ENCODE measurements at regions not wholly inside any gene's neighbourhood (a gene's known extent, or its start where the extent isn't known, plus 50 kb on each side); places are given as distances from the start of the nearest gene placed in this dataset.

DNA sequence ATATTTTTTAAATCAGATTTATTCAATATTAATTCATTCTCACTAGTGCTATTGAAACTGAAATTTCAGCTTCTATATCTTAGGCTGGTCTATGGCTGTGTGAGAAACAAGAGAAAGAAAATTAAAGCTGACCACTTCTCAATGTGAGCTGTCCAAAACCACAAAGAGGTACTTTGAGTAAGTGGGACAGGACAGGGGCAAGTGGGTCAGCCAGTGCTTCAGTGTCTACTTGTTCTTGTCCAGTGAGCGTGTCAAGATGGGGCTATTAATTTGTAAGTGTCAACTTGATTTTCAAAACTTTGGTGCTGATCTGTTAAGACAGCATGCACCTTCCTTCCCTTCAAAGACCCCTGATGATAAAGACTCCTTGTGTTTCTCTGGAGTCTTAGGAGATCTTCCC lies 533.9 kb downstream of the PLPP3 start:
- Histone ChIP-seq H3K4me1 (no peaks in the 10 kb centered on the region), H3K9me3 (no peaks in the 10 kb centered on the region), H3K36me3 (no peaks in the 10 kb centered on the region), H3K27me3 (no peaks in the 10 kb centered on the region), H3K4me3 (no peak overlapping the region), H3K27ac (no peak overlapping the region)
- intact Hi-C loops (cut with DNase I; ENCODE audit: low total_unique reads) = no loop called here
- WGBS, 2 donors (ENCODE audit: low coverage in 1 of 2) = 89% methylated on average over 1 of the region's 1 CpG; no CpG with 5 or more reads in 1 of the 2 donors
- TF ChIP-seq POLR2AphosphoS5 (IDR thresholded peaks at IDR 0.05) (no peak), POLR2A (IDR thresholded peaks at IDR 0.05) (no peak), EP300 (IDR thresholded peaks at IDR 0.05; ENCODE audit: low read depth) (no peak), CTCF (IDR thresholded peaks at IDR 0.05) (no peak)
- in situ Hi-C loops (cut with MboI; ENCODE audit: low pct_ligation_motif_present in 1 of 4, low pct_unique_long_range_greater_than_20kb in 1 of 4, low sequenced_read_pairs in 3 of 4) = no loop called here
- DNase-seq = no peak

DNA sequence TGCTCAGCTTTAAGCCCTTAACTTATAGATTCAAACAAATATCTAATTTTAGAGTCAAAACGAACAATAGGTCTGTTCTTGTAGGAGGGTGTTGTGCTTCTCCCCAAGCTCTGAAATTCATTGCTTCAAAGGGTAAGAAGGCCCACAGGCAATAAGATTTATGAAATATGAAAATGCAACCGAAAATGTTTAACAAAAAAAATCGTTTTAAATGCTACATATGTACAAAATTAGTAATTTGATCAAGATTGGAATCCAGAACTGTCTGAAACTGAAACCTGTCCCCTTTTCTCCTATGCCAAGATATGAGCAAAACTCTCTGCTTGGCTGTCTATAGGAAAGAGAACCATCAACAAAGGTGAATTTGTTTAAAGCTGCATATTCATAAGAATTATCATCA lies 534.3 kb downstream of the PLPP3 start:
- Histone ChIP-seq H3K27ac (no peak overlapping the region), H3K4me3 (no peak overlapping the region), H3K9me3 (no peaks in the 10 kb centered on the region), H3K4me1 (no peaks in the 10 kb centered on the region), H3K27me3 (no peaks in the 10 kb centered on the region), H3K36me3 (no peaks in the 10 kb centered on the region)
- in situ Hi-C loops (cut with MboI; ENCODE audit: low pct_ligation_motif_present in 1 of 4, low pct_unique_long_range_greater_than_20kb in 1 of 4, low sequenced_read_pairs in 3 of 4) (no loop called here), intact Hi-C loops (cut with DNase I; ENCODE audit: low total_unique reads) (no loop called here)
- TF ChIP-seq CTCF (IDR thresholded peaks at IDR 0.05) = no peak
- TF ChIP-seq POLR2A (IDR thresholded peaks at IDR 0.05) = no peak
- no peak for TF ChIP-seq EP300 (IDR thresholded peaks at IDR 0.05; ENCODE audit: low read depth)
- no peak for TF ChIP-seq POLR2AphosphoS5 (IDR thresholded peaks at IDR 0.05)
- 58 to 62% methylated on average over 3 of the region's 3 CpGs for WGBS, 2 donors (ENCODE audit: low coverage in 1 of 2)
- DNase-seq = no peak

GRCh38 chr1:56036479-56036878 lies 542.9 kb downstream of the PLPP3 start:
- Histone ChIP-seq H3K36me3 (no peaks in the 10 kb centered on the region), H3K4me1 (peaks cover 0 to 6% (median 0%) of the 10 kb centered on the region in 4 donors), H3K9me3 (no peaks in the 10 kb centered on the region), H3K4me3 (no peak overlapping the region), H3K27me3 (no peaks in the 10 kb centered on the region), H3K27ac (no peak overlapping the region)
- in situ Hi-C loops (cut with MboI; ENCODE audit: low pct_ligation_motif_present in 1 of 4, low pct_unique_long_range_greater_than_20kb in 1 of 4, low sequenced_read_pairs in 3 of 4) (no loop called here), intact Hi-C loops (cut with DNase I; ENCODE audit: low total_unique reads) (no loop called here)
- TF ChIP-seq EP300 (IDR thresholded peaks at IDR 0.05; ENCODE audit: low read depth) (no peak), POLR2A (IDR thresholded peaks at IDR 0.05) (no peak)
- no peak for DNase-seq

DNA sequence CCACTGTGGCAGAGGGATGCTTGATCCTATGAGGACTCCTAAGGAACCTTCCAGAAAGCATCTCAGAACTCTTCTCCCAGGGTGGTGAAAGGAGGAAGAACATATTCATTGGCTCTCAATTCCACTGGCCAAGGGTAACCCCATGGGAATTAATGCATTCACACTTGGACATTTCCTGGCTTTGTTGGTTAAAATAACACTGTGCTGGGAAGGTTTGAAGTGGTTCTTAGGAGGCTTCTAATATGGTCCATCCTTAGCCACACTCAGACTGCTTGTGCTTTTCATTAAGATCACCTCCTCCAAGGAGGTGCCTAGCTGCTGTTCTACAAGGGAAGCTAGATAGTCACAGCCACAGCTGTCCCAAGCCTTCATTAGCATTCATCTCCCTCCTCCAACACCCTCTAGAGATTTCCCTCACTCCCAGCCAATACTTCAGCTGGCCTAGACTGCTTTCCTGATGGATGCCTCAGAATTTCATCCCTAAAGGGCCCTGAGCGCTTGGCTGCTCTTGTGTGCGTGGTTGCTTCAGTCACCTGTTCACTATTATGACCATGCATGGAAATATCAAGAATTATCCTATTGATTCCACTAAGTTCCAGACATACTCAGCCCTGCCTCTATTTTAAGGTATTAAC lies 544.4 kb downstream of the PLPP3 start:
- Histone ChIP-seq H3K36me3 (no peaks in the 10 kb centered on the region), H3K9me3 (no peaks in the 10 kb centered on the region), H3K4me3 (no peak overlapping the region), H3K27ac (no peak overlapping the region), H3K27me3 (no peaks in the 10 kb centered on the region), H3K4me1 (peaks cover 0 to 6% (median 0%) of the 10 kb centered on the region in 4 donors)
- WGBS, 2 donors (ENCODE audit: low coverage in 1 of 2) = 94 to 100% methylated on average over 2 of the region's 2 CpGs
- intact Hi-C loops (cut with DNase I; ENCODE audit: low total_unique reads) (no loop called here), in situ Hi-C loops (cut with MboI; ENCODE audit: low pct_ligation_motif_present in 1 of 4, low pct_unique_long_range_greater_than_20kb in 1 of 4, low sequenced_read_pairs in 3 of 4) (no loop called here)
- no peak for DNase-seq
- no peak for TF ChIP-seq POLR2A (IDR thresholded peaks at IDR 0.05)
- TF ChIP-seq CTCF (IDR thresholded peaks at IDR 0.05) = no peak
- no peak for TF ChIP-seq EP300 (IDR thresholded peaks at IDR 0.05; ENCODE audit: low read depth)

GRCh38 chr1:56034222-56034621 lies 545.1 kb downstream of the PLPP3 start:
- in situ Hi-C loops (cut with MboI; ENCODE audit: low pct_ligation_motif_present in 1 of 4, low pct_unique_long_range_greater_than_20kb in 1 of 4, low sequenced_read_pairs in 3 of 4) = no loop called here

More at GRCh38 chr1:56034222-56034621, 545.1 kb downstream of the PLPP3 start:
- Histone ChIP-seq H3K36me3 (no peaks in the 10 kb centered on the region), H3K4me1 (peaks cover 0 to 6% (median 0%) of the 10 kb centered on the region in 4 donors), H3K27ac (no peak overlapping the region), H3K4me3 (no peak overlapping the region), H3K9me3 (no peaks in the 10 kb centered on the region), H3K27me3 (no peaks in the 10 kb centered on the region)
- intact Hi-C loops (cut with DNase I; ENCODE audit: low total_unique reads) = no loop called here
- DNase-seq = no peak
- no peak for TF ChIP-seq POLR2A (IDR thresholded peaks at IDR 0.05)
- no peak for TF ChIP-seq CTCF (IDR thresholded peaks at IDR 0.05)
- no peak for TF ChIP-seq POLR2AphosphoS5 (IDR thresholded peaks at IDR 0.05)
- TF ChIP-seq EP300 (IDR thresholded peaks at IDR 0.05; ENCODE audit: low read depth) = no peak
